HepG2 (cell line): ENCODE measurements at regions not wholly inside any gene's neighbourhood (a gene's known extent, or its start where the extent isn't known, plus 50 kb on each side); places are given as distances from the start of the nearest gene placed in this dataset.

ENCODE experiments used
- ATAC-seq: fragments of 200-7000 bp; cut with Tn5 transposase; 3 replicates; pipeline ENCODE4 v1.9.1; 2020; ENCODE audit warnings: mild to moderate bottlenecking, moderate library complexity
- BruUV-seq: library from RNA; stranded (reverse); fragments of 400-500 nt; replicated peaks from 2 replicates; lab custom pipeline; 2021; lab: Mats Ljungman, UMichigan
- CTCF ChIA-PET: fragments of 300-600 bp; formaldehyde crosslinking; extraction: SDS; loops from one replicate; lab custom pipeline; 2021; ENCODE audit warnings: low total read pairs, inconsistent platforms, low intra/inter-chr PET ratio; lab: Yijun Ruan, JAX
- POLR2A ChIA-PET: fragments of 350-600 bp; sonication (Branson Sonifier 250); formaldehyde crosslinking; loops from one replicate; lab custom pipeline; 2020; ENCODE audit warnings: antibody characterized with exemption, inconsistent platforms; lab: Yijun Ruan, JAX
- DNase-seq: peaks from one replicate; pipeline ENCODE4 v3.0.0-alpha.2; 2015; ENCODE audit warnings: low spot score
- FAIRE-seq: peaks from 3 replicates; lab custom pipeline; 2011; peaks lifted over from hg19 to GRCh38; lab: Jason Lieb, UNC
- H2AFZ ChIP-seq: one replicate; pipeline ENCODE4 v1.6.1; 2011; ENCODE audit warnings: low read length, inconsistent platforms
- H3K27ac ChIP-seq: fragments of 300-600 bp; 3 replicates; pipeline ENCODE4 v1.8.0; 2011; ENCODE audit warnings: mixed run types, mild to moderate bottlenecking, mixed read lengths, low read length, inconsistent platforms; ENCODE audit not compliant: insufficient read depth; ENCODE audit errors: extremely low read length
- H3K27me3 ChIP-seq, 2 experiments: fragments of 200-600 bp in 1 of 2; 2 replicates in 1 of 2; 3 replicates in 1 of 2; pipeline versions ENCODE4 v1.6.0 to v1.8.0; 2011; ENCODE audit warnings: low read length in 2 of 2, mild to moderate bottlenecking in 2 of 2, moderate library complexity in 2 of 2, inconsistent platforms in 1 of 2; ENCODE audit not compliant: insufficient read depth in 2 of 2, control insufficient read depth in 1 of 2
- H3K36me3 ChIP-seq, 2 experiments: fragments of 200-600 bp in 1 of 2; replicated peaks in 1 of 2; 2 replicates in 1 of 2; 3 replicates in 1 of 2; pipeline versions ENCODE4 v1.5.1 to v1.8.0; 2011; ENCODE audit warnings: low read length in 2 of 2, inconsistent platforms in 1 of 2; ENCODE audit not compliant: insufficient read depth in 2 of 2, control insufficient read depth in 1 of 2
- H3K4me1 ChIP-seq: 2 replicates; pipeline ENCODE4 v1.5.1; 2012; ENCODE audit warnings: low read length, inconsistent platforms; ENCODE audit not compliant: insufficient read depth
- H3K4me2 ChIP-seq: 2 replicates; pipeline ENCODE4 v1.6.0; 2011; ENCODE audit warnings: low read depth, low read length, inconsistent platforms
- H3K4me3 ChIP-seq, 3 experiments: fragments of 200-600 bp in 1 of 3; sonication (generic), shearing (Covaris generic) in 1 of 3; replicated peaks in 1 of 3; 2 replicates each; pipeline ENCODE4 v1.5.1; 2011 to 2016; ENCODE audit warnings: low read length in 3 of 3, inconsistent platforms in 2 of 3, low read depth in 2 of 3, mild to moderate bottlenecking in 2 of 3, control low read depth in 1 of 3, mixed read lengths in 1 of 3; ENCODE audit not compliant: insufficient read depth in 1 of 3
- H3K79me2 ChIP-seq: one replicate; pipeline ENCODE4 v1.6.1; 2011; ENCODE audit warnings: low read length, inconsistent platforms; ENCODE audit not compliant: insufficient read depth
- H3K9ac ChIP-seq: 2 replicates; pipeline ENCODE4 v1.6.0; 2011; ENCODE audit warnings: mild to moderate bottlenecking, low read depth, low read length, inconsistent platforms; ENCODE audit not compliant: insufficient read depth
- H3K9me3 ChIP-seq: 2 replicates; pipeline ENCODE4 v1.5.1; 2012; ENCODE audit warnings: mild to moderate bottlenecking, low read length
- H4K20me1 ChIP-seq: 2 replicates; pipeline ENCODE4 v1.6.0; 2011; ENCODE audit warnings: inconsistent platforms, mild to moderate bottlenecking, low read length, moderate library complexity; ENCODE audit not compliant: insufficient read depth
- CEBPG ChIP-seq: IDR thresholded peaks from 2 replicates; pipeline ENCODE4 v1.6.1; 2016
- CREBL2 ChIP-seq: sonication (generic); formaldehyde crosslinking; IDR thresholded peaks from 2 replicates; pipeline ENCODE4 v1.8.1; 2023; ENCODE audit warnings: missing genetic modification reagents, mild to moderate bottlenecking, borderline replicate concordance
- IRF9 ChIP-seq: sonication (generic); formaldehyde crosslinking; IDR thresholded peaks from 2 replicates; pipeline ENCODE4 v1.8.0; 2022; ENCODE audit warnings: missing genetic modification reagents, mild to moderate bottlenecking, borderline replicate concordance
- LRRFIP1 ChIP-seq: sonication (generic); formaldehyde crosslinking; conservative IDR thresholded peaks from 2 replicates; pipeline ENCODE4 v1.4.0; 2020; ENCODE audit warnings: missing genetic modification reagents
- MTF1 ChIP-seq: sonication (generic); formaldehyde crosslinking; IDR thresholded peaks from 2 replicates; pipeline ENCODE4 v1.5.0; 2020; ENCODE audit warnings: missing genetic modification reagents
- MXD3 ChIP-seq: IDR thresholded peaks from 2 replicates; pipeline ENCODE4 v1.6.1; 2016; ENCODE audit warnings: mild to moderate bottlenecking, missing biosample characterization, missing genetic modification reagents
- MYNN ChIP-seq: sonication (generic); formaldehyde crosslinking; IDR thresholded peaks from 2 replicates; pipeline ENCODE4 v1.4.0; 2020; ENCODE audit warnings: mild to moderate bottlenecking, low read depth, missing genetic modification reagents
- NFYB ChIP-seq: sonication (generic); formaldehyde crosslinking; IDR thresholded peaks from 2 replicates; pipeline ENCODE4 v1.4.0; 2020; ENCODE audit warnings: missing genetic modification reagents
- PLSCR1 ChIP-seq: sonication (generic); formaldehyde crosslinking; IDR thresholded peaks from 2 replicates; pipeline ENCODE4 v1.5.0; 2020; ENCODE audit warnings: missing genetic modification reagents, mild to moderate bottlenecking, borderline replicate concordance
- RNF2 ChIP-seq: fragments of 450-650 bp; conservative IDR thresholded peaks from 2 replicates; pipeline ENCODE4 v1.6.1; 2016; ENCODE audit warnings: low read depth
- SIN3A ChIP-seq: IDR thresholded peaks from 2 replicates; pipeline ENCODE4 v1.6.1; 2011; ENCODE audit warnings: low read depth, mild to moderate bottlenecking, control low read depth, low read length, borderline replicate concordance
- TGIF2 ChIP-seq: IDR thresholded peaks from 2 replicates; pipeline ENCODE4 v1.6.1; 2016; ENCODE audit warnings: control low read depth, missing compliant biosample characterization
- TRIM22 ChIP-seq: fragments of 450-650 bp; IDR thresholded peaks from 2 replicates; pipeline ENCODE4 v1.6.1; 2017
- ZFP37 ChIP-seq: sonication (generic); formaldehyde crosslinking; IDR thresholded peaks from 2 replicates; pipeline ENCODE4 v1.4.0; 2020; ENCODE audit warnings: missing genetic modification reagents, borderline replicate concordance
- ZKSCAN5 ChIP-seq: sonication (generic); formaldehyde crosslinking; IDR thresholded peaks from 2 replicates; pipeline ENCODE4 v1.5.1; 2020; ENCODE audit warnings: mild to moderate bottlenecking, missing genetic modification reagents
- ZNF160 ChIP-seq: sonication (generic); formaldehyde crosslinking; IDR thresholded peaks from 2 replicates; pipeline ENCODE4 v1.8.0; 2022; ENCODE audit warnings: mild to moderate bottlenecking, inconsistent platforms, missing genetic modification reagents
- ZNF205 ChIP-seq: IDR thresholded peaks from 2 replicates; pipeline ENCODE4 v1.6.1; 2018; ENCODE audit warnings: missing biosample characterization, missing genetic modification reagents
- ZNF383 ChIP-seq: sonication (generic); formaldehyde crosslinking; IDR thresholded peaks from 2 replicates; pipeline ENCODE4 v1.4.0; 2020; ENCODE audit warnings: missing genetic modification reagents, mild to moderate bottlenecking, borderline replicate concordance
- ZNF430 ChIP-seq: sonication (generic); formaldehyde crosslinking; IDR thresholded peaks from 2 replicates; pipeline ENCODE4 v1.9.0; 2021; ENCODE audit warnings: mild to moderate bottlenecking, missing genetic modification reagents
- ZNF616 ChIP-seq: sonication (generic); formaldehyde crosslinking; IDR thresholded peaks from 2 replicates; pipeline ENCODE4 v1.5.0; 2020; ENCODE audit warnings: low read depth, mild to moderate bottlenecking, missing genetic modification reagents
- ZNF841 ChIP-seq: sonication (generic); formaldehyde crosslinking; IDR thresholded peaks from 2 replicates; pipeline ENCODE4 v1.8.1; 2023; ENCODE audit warnings: missing genetic modification reagents, borderline replicate concordance
- WGBS: methylation state at CpG from one replicate; pipeline ENCODE4 v1.1.6; 2017; ENCODE audit warnings: low lambda C conversion rate; 5-methylcytosine and 5-hydroxymethylcytosine counted together
- in situ Hi-C: cut with HindIII; loops from 2 replicates; pipeline ENCODE4 v1.10.0; 2017; ENCODE audit warnings: low pct_unique_long_range_greater_than_20kb; ENCODE audit not compliant: extremely low pct_ligation_motif_present
- intact Hi-C: fragments of 100-400 bp; cut with micrococcal nuclease; formaldehyde crosslinking; loops from one replicate; pipeline ENCODE4 v1.10.0; 2022; ENCODE audit not compliant: unreplicated experiment

- no peak for TF ChIP-seq ZNF160 (CRISPR knock-in tag)
- TF ChIP-seq CEBPG, result no peak
- no peak for TF ChIP-seq ZNF383 (CRISPR knock-in tag)
- no peak for TF ChIP-seq MXD3 (CRISPR knock-in tag)
- no peak for TF ChIP-seq PLSCR1
- no peak for TF ChIP-seq MYNN (CRISPR knock-in tag)
- TF ChIP-seq ZFP37 (CRISPR knock-in tag), result no peak
Observed at GRCh38 chr13:85419611-85420010, 379.6 kb downstream of the SLITRK6 start (continued).

GRCh38 chr13:85417807-85418206, 381.4 kb downstream of the SLITRK6 start:
- BruUV-seq, result no TSS peak
- ChIA-PET POLR2A (no interaction called here), CTCF (no interaction called here)
- Histone ChIP-seq H3K9ac (no peak overlapping the region), H3K27ac (no peak overlapping the region), H3K4me3 (no peak overlapping the region), H3K4me2 (no peak overlapping the region), H4K20me1 (no peaks in the 10 kb centered on the region), H3K79me2 (no peaks in the 10 kb centered on the region), H3K27me3 (no peaks in the 10 kb centered on the region), H3K9me3 (no peaks in the 10 kb centered on the region), H2AFZ (no peak overlapping the region), H3K36me3 (no peaks in the 10 kb centered on the region), H3K4me1 (no peaks in the 10 kb centered on the region)
- DNase-seq, result no peak
- in situ Hi-C loops (no loop called here), intact Hi-C loops (no loop called here)
- FAIRE-seq, result no peak
- no peak for ATAC-seq
- WGBS, result 78% methylated on average over 8 of the region's 8 CpGs
- TF ChIP-seq IRF9 (CRISPR knock-in tag) (no peak), ZKSCAN5 (CRISPR knock-in tag) (no peak), MTF1 (CRISPR knock-in tag) (no peak), ZNF616 (no peak), ZNF205 (CRISPR knock-in tag) (no peak), TRIM22 (no peak), ZNF841 (CRISPR knock-in tag) (no peak), TGIF2 (CRISPR knock-in tag) (no peak), ZNF430 (no peak), RNF2 (no peak), CREBL2 (CRISPR knock-in tag) (no peak), NFYB (CRISPR knock-in tag) (no peak), SIN3A (no peak), LRRFIP1 (CRISPR knock-in tag) (no peak)
